ENCODE measurements at regions not wholly inside any gene's neighbourhood (a gene's known extent, or its start where the extent isn't known, plus 50 kb on each side); places are given as distances from the start of the nearest gene placed in this dataset.

GRCh38 chr13:50521831-50522149 lies 321.7 kb downstream of the DLEU7 start:
- H3K4me1 ChIP-seq = peaks cover 12 to 66% (median 60%) of the 10 kb centered on the region in 4 donors

GRCh38 chr13:50522506-50522905 lies 321.0 kb downstream of the DLEU7 start:
- H3K27ac ChIP-seq (replicated peaks in 1 of 4) = peak overlapping the region in 1 of 4 donors; percentile 64
- no peak for DNase-seq (ENCODE audit: extremely low spot score)
- no peak for TF ChIP-seq EP300 (IDR thresholded peaks at IDR 0.05)
- TF ChIP-seq POLR2AphosphoS5 (IDR thresholded peaks at IDR 0.05) = no peak
- TF ChIP-seq CTCF (IDR thresholded peaks at IDR 0.05) = no peak
- TF ChIP-seq POLR2A (IDR thresholded peaks at IDR 0.05; ENCODE audit: low read depth) = no peak
- H3K4me3 ChIP-seq = no peak overlapping the region
- H3K4me1 ChIP-seq = peaks cover 19 to 72% (median 67%) of the 10 kb centered on the region in 4 donors
- no peaks in the 10 kb centered on the region for H3K36me3 ChIP-seq
- no peaks in the 10 kb centered on the region for H3K27me3 ChIP-seq
- intact Hi-C loops (cut with DNase I) = loop anchor here (10.0 kb wide), 1 partner anchor 392 kb away; no protein-coding TSS in a partner anchor
- H3K9me3 ChIP-seq = no peaks in the 10 kb centered on the region
- 86% methylated on average over 3 of the region's 3 CpGs for WGBS

More at GRCh38 chr13:50521831-50522149, 321.7 kb downstream of the DLEU7 start:
- Histone ChIP-seq H3K27ac (replicated peaks in 1 of 4) (peak overlapping the region; percentile 40 to 64 (median 50)), H3K36me3 (no peaks in the 10 kb centered on the region), H3K9me3 (no peaks in the 10 kb centered on the region), H3K27me3 (no peaks in the 10 kb centered on the region), H3K4me3 (no peak overlapping the region)
- intact Hi-C loops (cut with DNase I) = loop anchor here (2.0 to 10.0 kb wide), 2 partner anchors 163 to 393 kb away; no protein-coding TSS in a partner anchor
- TF ChIP-seq CTCF (IDR thresholded peaks at IDR 0.05) (no peak), POLR2A (IDR thresholded peaks at IDR 0.05; ENCODE audit: low read depth) (no peak), POLR2AphosphoS5 (IDR thresholded peaks at IDR 0.05) (peak in 1 of 2 donors; percentile 15), EP300 (IDR thresholded peaks at IDR 0.05) (no peak)
- WGBS = 15% methylated on average over 3 of the region's 3 CpGs
- DNase-seq (ENCODE audit: extremely low spot score) = no peak

- H3K27me3 ChIP-seq = no peaks in the 10 kb centered on the region
- H3K4me3 ChIP-seq = no peak overlapping the region
- intact Hi-C loops (cut with DNase I) = loop anchor here (10.0 kb wide), 1 partner anchor 391 kb away; no protein-coding TSS in a partner anchor
- WGBS = 54% methylated on average over 3 of the region's 3 CpGs
- no peaks in the 10 kb centered on the region for H3K9me3 ChIP-seq
- TF ChIP-seq CTCF (IDR thresholded peaks at IDR 0.05) (no peak), EP300 (IDR thresholded peaks at IDR 0.05) (no peak), POLR2A (IDR thresholded peaks at IDR 0.05; ENCODE audit: low read depth) (no peak), POLR2AphosphoS5 (IDR thresholded peaks at IDR 0.05) (no peak)
- H3K36me3 ChIP-seq = no peaks in the 10 kb centered on the region
- no peak overlapping the region for H3K27ac ChIP-seq (replicated peaks in 1 of 4)
- no peak for DNase-seq (ENCODE audit: extremely low spot score)
- peaks cover 22 to 75% (median 71%) of the 10 kb centered on the region in 4 donors for H3K4me1 ChIP-seq
These were observed 320.2 kb downstream of the DLEU7 start for GRCh38 chr13:50523307-50523706.

- H3K27me3 ChIP-seq = no peaks in the 10 kb centered on the region
- H3K4me1 ChIP-seq = peaks cover 35 to 75% (median 70%) of the 10 kb centered on the region in 4 donors
- intact Hi-C loops (cut with DNase I) = loop anchor here (10.0 kb wide), 1 partner anchor 390 kb away; no protein-coding TSS in a partner anchor
- H3K36me3 ChIP-seq = no peaks in the 10 kb centered on the region
- H3K27ac ChIP-seq (replicated peaks in 1 of 4) = no peak overlapping the region
- DNase-seq (ENCODE audit: extremely low spot score) = no peak
- TF ChIP-seq POLR2A (IDR thresholded peaks at IDR 0.05; ENCODE audit: low read depth) = no peak
- no peak for TF ChIP-seq EP300 (IDR thresholded peaks at IDR 0.05)
- no peak for TF ChIP-seq CTCF (IDR thresholded peaks at IDR 0.05)
- no peak for TF ChIP-seq POLR2AphosphoS5 (IDR thresholded peaks at IDR 0.05)
- 95% methylated on average over 4 of the region's 4 CpGs for WGBS
- no peak overlapping the region for H3K4me3 ChIP-seq
- no peaks in the 10 kb centered on the region for H3K9me3 ChIP-seq
These were observed 318.9 kb downstream of the DLEU7 start for GRCh38 chr13:50524560-50524959.

- Histone ChIP-seq H3K27ac (replicated peaks in 1 of 4) (peak overlapping the region in 3 of 4 donors; percentile 42 to 71 (median 65)), H3K27me3 (no peaks in the 10 kb centered on the region), H3K36me3 (no peaks in the 10 kb centered on the region), H3K9me3 (no peaks in the 10 kb centered on the region), H3K4me1 (peaks cover 42 to 70% (median 61%) of the 10 kb centered on the region in 4 donors), H3K4me3 (no peak overlapping the region)
- DNase-seq (ENCODE audit: extremely low spot score) = no peak
- 89% methylated on average over 4 of the region's 7 CpGs for WGBS
- TF ChIP-seq POLR2A (IDR thresholded peaks at IDR 0.05; ENCODE audit: low read depth) (no peak), POLR2AphosphoS5 (IDR thresholded peaks at IDR 0.05) (no peak), EP300 (IDR thresholded peaks at IDR 0.05) (no peak), CTCF (IDR thresholded peaks at IDR 0.05) (no peak)
- intact Hi-C loops (cut with DNase I) = loop anchor here (5.0 to 10.0 kb wide), 2 partner anchors 388 to 444 kb away; no protein-coding TSS in a partner anchor
These were observed 316.8 kb downstream of the DLEU7 start for GRCh38 chr13:50526661-50527071.

All from esophagus muscularis mucosa (tissue), 4 donors.